Activated naive CD4-positive, alpha-beta T cell treated with anti-CD3 and anti-CD28 coated beads for 36 hours (primary cell): ENCODE measurements at regions not wholly inside any gene's neighbourhood (a gene's known extent, or its start where the extent isn't known, plus 50 kb on each side); places are given as distances from the start of the nearest gene placed in this dataset.
A peak's percentile ranks its signal among the peaks of the same experiment; 100 is the strongest.
"Not testable (repeated sequence)": the region's sequence is repeated elsewhere in the genome, so short reads cannot be mapped to it uniquely, and the experiment has no call there.

Experiments used
- CTCF ChIA-PET: fragments of 350-600 bp; sonication (Branson Sonifier 250); formaldehyde crosslinking; loops from one replicate; lab custom pipeline; 2021; ENCODE audit warnings: antibody characterized with exemption; lab: Charles Lee
- DNase-seq: peaks from one replicate; pipeline ENCODE4 v3.0.0-alpha.2; 2020
- H3K27ac Mint-ChIP-seq: one replicate; pipeline ENCODE4 v1.8.0; 2021; ENCODE audit warnings: mild to moderate bottlenecking, mixed read lengths
- H3K27me3 Mint-ChIP-seq: one replicate; pipeline ENCODE4 v1.8.0; 2021; ENCODE audit warnings: low read depth, mixed read lengths
- H3K36me3 Mint-ChIP-seq: one replicate; pipeline ENCODE4 v1.8.0; 2021; ENCODE audit warnings: low read depth, mixed read lengths
- H3K4me1 Mint-ChIP-seq: one replicate; pipeline ENCODE4 v1.8.0; 2021; ENCODE audit warnings: low read depth, mixed read lengths
- H3K4me3 Mint-ChIP-seq: one replicate; pipeline ENCODE4 v1.8.0; 2021; ENCODE audit warnings: mild to moderate bottlenecking, moderate library complexity, mixed read lengths
- H3K9me3 Mint-ChIP-seq: one replicate; pipeline ENCODE4 v1.8.0; 2021; ENCODE audit warnings: mixed read lengths
- intact Hi-C: fragments of 100-400 bp; cut with micrococcal nuclease; formaldehyde crosslinking; loops from one replicate; pipeline ENCODE4 v1.15.1; 2023

DNA sequence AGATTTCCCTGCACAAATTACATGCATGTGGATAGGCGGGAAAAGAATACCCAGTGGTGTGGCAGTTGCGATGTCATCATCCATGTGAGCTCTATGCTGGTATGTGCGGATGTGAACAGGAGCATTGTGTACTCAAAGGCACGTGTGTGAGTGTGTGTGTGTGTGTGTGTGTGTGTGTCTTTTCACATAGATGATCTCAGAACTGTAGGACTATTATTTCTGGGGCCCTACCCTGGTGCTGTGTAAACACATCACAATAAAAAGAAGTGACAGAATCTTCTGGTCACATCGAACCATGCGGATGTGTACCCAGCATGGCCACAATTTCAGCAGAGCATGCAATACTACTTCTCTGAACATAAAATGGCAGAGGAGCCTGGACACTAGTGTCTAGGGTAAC lies 624.8 kb downstream of the MID1IP1 start:
- Mint-ChIP-seq H3K36me3 (no peaks in the 10 kb centered on the region), H3K9me3 (peaks cover 4% of the 10 kb centered on the region), H3K4me3 (no peak overlapping the region), H3K4me1 (peaks cover 66% of the 10 kb centered on the region), H3K27me3 (no peaks in the 10 kb centered on the region), H3K27ac (peak overlapping the region; percentile 89)
- CTCF ChIA-PET, result no interaction called here
- no peak for DNase-seq
- intact Hi-C loops, result loop anchor here (5.0 kb wide), 5 partner anchors 34 to 609 kb away; no protein-coding TSS in a partner anchor

DNA sequence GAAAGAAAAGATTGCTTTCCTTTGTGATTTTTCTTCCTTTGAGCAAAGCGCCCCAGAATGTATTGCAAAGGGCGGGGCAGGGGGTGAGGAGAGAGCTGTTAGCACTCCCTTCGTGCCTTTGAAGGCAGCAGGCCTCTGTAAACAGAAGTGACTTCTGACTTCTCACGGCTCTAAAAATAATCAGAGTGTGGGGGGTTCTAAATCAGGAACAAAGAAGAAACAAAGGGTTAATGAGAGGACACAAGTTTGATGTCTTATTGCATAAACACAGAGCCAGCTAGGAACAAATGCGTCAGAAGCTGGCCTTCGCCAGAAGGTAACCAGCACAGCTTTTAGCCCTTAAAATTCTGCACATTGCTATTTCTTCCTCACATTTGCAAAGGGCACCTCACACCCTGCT lies 626.2 kb downstream of the MID1IP1 start:
- peak overlapping the region; percentile 88 for H3K27ac Mint-ChIP-seq
- CTCF ChIA-PET, result interaction anchor here (0.8 kb wide), 1 partner anchor 118 kb away, joined by 3 read pairs; no protein-coding TSS in a partner anchor
- H3K4me1 Mint-ChIP-seq, result peaks cover 71% of the 10 kb centered on the region
- peaks cover 2% of the 10 kb centered on the region for H3K9me3 Mint-ChIP-seq
- no peak overlapping the region for H3K4me3 Mint-ChIP-seq
- intact Hi-C loops, result loop anchor here (5.0 kb wide), 5 partner anchors 35 to 610 kb away; no protein-coding TSS in a partner anchor
- no peaks in the 10 kb centered on the region for H3K36me3 Mint-ChIP-seq
- no peaks in the 10 kb centered on the region for H3K27me3 Mint-ChIP-seq
- DNase-seq, result peak; percentile 25

DNA sequence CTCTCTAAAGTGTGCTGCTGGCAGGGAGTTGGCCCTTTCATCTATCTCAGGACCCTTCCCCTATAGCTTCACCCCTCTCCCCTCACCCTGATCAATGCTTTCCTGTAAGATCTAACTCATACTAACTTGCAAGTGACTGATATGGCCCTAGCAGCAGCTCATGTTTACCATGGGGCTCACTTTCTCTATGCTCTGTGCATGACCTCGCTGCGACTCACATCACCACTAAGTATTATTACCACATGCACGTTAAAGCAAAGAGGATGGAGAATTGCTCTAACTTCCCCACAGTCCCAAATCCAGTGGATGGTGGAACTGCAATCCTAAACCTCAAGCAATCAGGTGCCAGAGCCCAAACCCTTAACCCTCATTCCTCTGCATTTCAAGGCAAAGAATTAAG lies 626.6 kb downstream of the MID1IP1 start:
- Mint-ChIP-seq H3K9me3 (peaks cover 2% of the 10 kb centered on the region), H3K4me1 (peaks cover 67% of the 10 kb centered on the region), H3K27ac (peak overlapping the region; percentile 88), H3K27me3 (no peaks in the 10 kb centered on the region), H3K4me3 (no peak overlapping the region), H3K36me3 (no peaks in the 10 kb centered on the region)
- CTCF ChIA-PET, result interaction anchor here (0.8 kb wide), 1 partner anchor 118 kb away, joined by 3 read pairs; no protein-coding TSS in a partner anchor
- intact Hi-C loops, result loop anchor here (2.0 to 5.0 kb wide), 7 partner anchors 36 to 611 kb away; no protein-coding TSS in a partner anchor
- DNase-seq, result peak; percentile 71

DNA sequence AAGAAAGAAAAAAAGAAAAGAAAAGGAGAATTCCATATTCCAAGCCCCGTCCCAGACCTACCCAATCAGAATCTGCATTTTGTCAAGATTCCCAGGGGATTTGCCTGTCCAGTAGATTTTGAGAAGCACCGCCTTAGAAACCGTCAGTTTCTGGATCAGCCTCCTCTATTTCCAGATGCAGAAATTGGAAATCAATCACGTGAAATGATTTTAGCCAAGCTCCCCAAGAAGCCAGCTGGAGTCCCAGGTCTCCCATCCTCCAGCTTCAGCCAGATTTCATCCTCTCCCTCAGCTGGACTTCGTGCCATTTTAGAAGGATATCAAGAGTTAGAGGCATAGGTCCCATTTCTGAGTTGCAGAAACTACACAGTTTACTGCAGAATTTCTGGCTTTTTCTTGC lies 629.3 kb downstream of the MID1IP1 start:
- DNase-seq, result no peak
- H3K36me3 Mint-ChIP-seq, result no peaks in the 10 kb centered on the region
- no peak overlapping the region for H3K4me3 Mint-ChIP-seq
- H3K9me3 Mint-ChIP-seq, result peaks cover 4% of the 10 kb centered on the region
- H3K4me1 Mint-ChIP-seq, result peaks cover 59% of the 10 kb centered on the region
- intact Hi-C loops, result no loop called here
- CTCF ChIA-PET, result no interaction called here
- H3K27ac Mint-ChIP-seq, result no peak overlapping the region
- H3K27me3 Mint-ChIP-seq, result no peaks in the 10 kb centered on the region

DNA sequence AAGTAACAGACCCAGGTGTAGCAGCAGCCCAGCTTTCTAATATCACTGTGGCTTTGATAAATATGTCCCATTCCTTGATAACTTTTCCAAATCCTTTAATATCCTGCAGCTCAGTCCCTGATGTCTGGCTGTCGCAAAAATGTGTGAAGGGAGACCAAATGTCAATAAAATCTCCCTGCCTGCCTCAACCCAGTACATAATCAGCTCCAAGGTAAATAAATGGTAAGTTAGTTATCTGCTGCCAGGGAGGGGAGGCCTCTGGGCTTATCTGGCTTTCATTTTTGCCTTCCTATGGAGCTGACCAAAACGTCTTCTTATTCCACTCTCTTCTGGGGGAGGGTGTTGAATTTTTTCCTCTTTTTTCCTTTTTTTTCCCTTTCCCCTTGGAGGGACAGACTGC lies 630.6 kb downstream of the MID1IP1 start:
- no peaks in the 10 kb centered on the region for H3K27me3 Mint-ChIP-seq
- DNase-seq, result no peak
- no peaks in the 10 kb centered on the region for H3K36me3 Mint-ChIP-seq
- H3K4me1 Mint-ChIP-seq, result peaks cover 45% of the 10 kb centered on the region
- H3K27ac Mint-ChIP-seq, result no peak overlapping the region
- intact Hi-C loops, result no loop called here
- H3K4me3 Mint-ChIP-seq, result no peak overlapping the region
- CTCF ChIA-PET, result interaction anchor here (0.9 kb wide), 1 partner anchor 125 kb away, joined by 3 read pairs; no protein-coding TSS in a partner anchor
- peaks cover 4% of the 10 kb centered on the region for H3K9me3 Mint-ChIP-seq

DNA sequence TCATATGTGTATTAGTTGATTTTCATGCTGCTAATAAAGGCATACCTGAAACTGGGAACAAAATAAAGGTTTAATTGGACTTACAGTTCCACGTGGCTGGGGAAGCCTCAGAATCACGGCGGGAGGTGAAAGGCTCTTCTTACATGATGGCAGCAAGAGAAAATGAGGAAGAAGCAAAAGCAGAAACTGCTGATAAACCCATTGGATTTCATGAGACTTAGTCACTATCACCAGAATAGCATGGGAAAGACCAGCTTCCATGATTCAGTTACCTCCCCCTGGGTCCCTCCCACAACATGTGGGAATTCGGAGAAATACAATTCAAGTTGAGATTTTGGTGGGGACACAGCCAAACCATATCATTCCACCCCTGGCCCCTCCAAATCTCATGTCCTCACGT lies 633.4 kb downstream of the MID1IP1 start:
- H3K27ac Mint-ChIP-seq, DNase-seq, H3K36me3 Mint-ChIP-seq, intact Hi-C loops, CTCF ChIA-PET, H3K4me3 Mint-ChIP-seq, H3K27me3 Mint-ChIP-seq, H3K9me3 Mint-ChIP-seq: not testable (repeated sequence)
- peaks cover 22% of the 10 kb centered on the region for H3K4me1 Mint-ChIP-seq

DNA sequence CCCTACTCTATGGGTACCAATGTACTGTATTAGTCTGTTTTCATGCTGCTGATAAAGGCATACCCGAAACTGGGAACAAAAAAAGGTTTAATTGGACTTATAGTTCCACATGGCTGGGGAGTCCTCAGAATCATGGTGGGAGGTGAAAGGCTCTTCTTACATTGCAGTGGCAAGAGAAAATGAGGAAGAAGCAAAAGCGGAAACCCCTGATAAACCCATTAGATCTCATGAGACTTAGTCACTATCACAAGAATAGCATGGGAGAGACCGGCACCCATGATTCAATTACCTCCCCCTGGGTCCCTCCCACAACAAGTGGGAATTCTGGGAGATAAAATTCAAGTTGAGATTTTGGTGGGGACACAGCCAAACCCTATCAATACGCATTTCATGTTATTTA lies 635.3 kb downstream of the MID1IP1 start:
- H3K9me3 Mint-ChIP-seq, H3K27ac Mint-ChIP-seq, DNase-seq, H3K36me3 Mint-ChIP-seq, H3K27me3 Mint-ChIP-seq, H3K4me3 Mint-ChIP-seq, CTCF ChIA-PET, intact Hi-C loops: not testable (repeated sequence)
- peaks cover 35% of the 10 kb centered on the region for H3K4me1 Mint-ChIP-seq

DNA sequence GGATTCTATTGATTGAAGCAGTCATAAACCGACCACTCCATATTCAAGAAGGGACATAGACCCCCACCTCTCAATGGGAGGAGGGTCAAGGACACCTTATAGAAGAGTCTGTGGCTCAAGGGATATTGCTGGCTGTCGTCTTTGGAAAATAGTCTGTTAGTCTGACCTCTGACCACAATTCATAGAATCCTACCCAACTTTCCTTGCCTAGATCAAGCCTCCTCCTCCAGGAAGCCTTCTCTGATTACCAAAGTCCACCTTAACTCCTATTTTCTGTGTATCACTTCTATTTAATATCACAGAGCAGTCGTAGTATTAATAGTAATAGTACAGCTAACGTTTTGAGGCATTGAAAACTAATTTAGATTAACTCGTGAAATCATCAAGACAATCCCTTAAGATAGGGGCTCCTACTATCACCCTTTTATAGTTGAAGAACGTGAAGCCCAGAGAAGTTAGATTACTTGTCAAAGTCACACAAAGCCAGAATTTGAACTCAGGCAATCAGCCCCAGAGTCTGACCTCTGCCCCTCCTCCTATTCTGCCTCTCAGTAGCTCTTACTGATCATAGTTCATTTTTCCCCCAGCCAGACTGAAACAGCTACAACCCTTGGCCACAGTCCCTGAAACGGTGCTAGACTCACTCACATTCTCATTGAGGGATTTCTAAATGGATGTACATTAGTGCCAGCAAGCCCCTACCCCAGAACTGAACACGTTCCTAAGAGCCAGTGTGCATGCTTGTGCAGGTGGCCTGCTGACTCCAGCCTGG lies 636.6 kb downstream of the MID1IP1 start:
- intact Hi-C loops, result no loop called here
- Mint-ChIP-seq H3K36me3 (no peaks in the 10 kb centered on the region), H3K27me3 (no peaks in the 10 kb centered on the region), H3K27ac (no peak overlapping the region), H3K4me1 (peaks cover 38% of the 10 kb centered on the region), H3K9me3 (peaks cover 6% of the 10 kb centered on the region), H3K4me3 (no peak overlapping the region)
- CTCF ChIA-PET, result no interaction called here
- DNase-seq, result no peak

DNA sequence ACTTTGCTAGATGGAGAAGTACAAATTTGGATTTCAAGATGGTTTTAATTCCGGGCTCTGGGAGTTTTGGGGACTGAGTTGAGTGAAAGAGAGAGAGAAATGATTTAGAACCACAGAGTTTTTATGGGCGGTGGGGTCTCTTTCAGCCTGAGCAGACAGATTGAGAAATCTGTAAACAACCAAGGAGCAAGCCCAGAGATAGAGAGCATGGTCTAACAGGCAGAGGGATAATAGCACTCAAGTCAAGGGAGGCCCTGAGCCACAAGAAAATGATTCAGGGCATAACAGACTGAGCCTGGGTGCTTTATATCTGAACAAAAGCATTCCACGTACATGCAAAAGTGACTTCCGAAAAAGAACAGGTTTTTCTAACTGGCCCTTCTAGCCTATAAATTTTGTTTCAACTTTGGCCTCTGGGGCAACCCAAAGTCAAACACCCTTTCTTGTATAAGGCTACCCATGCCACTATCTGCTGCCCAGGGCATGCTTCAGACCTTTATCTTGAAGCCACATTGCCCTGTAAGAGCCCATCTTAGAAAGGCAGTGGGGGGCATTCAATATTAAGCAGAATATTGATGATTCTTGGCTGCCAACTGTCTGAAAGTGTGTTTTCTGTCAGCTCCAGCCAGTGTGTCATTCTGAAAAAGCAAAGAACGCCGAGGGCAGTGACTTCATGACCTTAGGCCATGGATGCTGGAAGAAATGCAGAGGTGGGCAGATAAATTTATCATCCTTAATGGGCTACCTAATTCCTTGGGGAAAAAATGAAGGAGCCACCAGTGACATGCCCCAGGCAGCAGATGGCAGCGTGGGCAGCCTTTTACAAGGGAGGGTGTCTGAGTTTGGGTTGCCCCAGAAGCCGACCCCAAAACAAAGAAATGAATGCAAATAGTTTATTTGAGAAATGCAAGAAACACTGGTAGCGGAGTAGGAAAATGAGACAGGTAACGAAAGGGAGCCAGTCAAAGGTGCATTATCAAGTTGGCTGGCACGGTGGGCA lies 637.6 kb downstream of the MID1IP1 start:
- CTCF ChIA-PET, result no interaction called here
- H3K4me1 Mint-ChIP-seq, result peaks cover 34% of the 10 kb centered on the region
- no peak overlapping the region for H3K4me3 Mint-ChIP-seq
- peak overlapping the region; percentile 16 for H3K27ac Mint-ChIP-seq
- DNase-seq, result no peak
- intact Hi-C loops, result no loop called here
- H3K36me3 Mint-ChIP-seq, result no peaks in the 10 kb centered on the region
- H3K9me3 Mint-ChIP-seq, result peaks cover 2% of the 10 kb centered on the region
- H3K27me3 Mint-ChIP-seq, result no peaks in the 10 kb centered on the region

DNA sequence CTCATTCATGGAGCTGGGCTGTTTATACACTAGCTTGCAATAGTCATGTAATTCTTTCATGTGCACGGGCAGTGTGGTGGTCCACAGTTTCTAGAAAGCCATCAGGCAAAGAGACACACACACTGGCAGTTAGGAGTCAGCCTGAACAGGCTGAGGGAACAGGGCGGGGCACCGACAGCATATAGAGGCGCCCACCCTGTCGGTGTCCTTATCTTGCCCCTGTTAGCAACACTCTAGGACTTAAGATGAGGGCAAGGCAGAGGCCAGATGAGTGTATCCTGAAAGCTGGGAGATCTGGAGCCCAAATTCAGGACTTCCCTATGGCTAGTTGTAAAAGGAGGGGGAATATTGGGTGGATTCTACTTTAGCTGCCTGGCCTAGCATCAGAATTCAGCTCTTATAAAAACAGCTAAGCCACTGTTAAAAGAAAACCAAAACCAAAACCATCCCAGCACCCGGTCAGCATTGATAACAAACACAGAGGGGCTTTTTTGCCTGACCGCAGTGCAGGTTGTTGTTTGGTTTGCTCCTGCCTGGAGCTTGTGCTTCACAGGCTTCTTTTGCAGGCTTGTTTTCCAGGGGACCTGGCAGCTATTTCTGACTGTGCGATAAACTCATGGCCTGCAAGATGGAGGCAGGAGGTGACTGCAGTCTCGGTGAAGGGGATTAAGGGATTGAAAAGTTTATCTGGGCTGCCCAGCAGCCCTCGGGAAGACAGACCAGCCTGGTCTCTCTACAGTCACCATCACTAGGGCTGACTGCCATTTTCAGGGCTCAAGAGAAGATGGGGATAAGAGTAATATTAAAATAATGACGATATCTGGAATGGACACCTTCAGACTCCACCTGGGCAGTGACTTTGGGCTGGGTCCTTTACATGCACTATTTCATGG lies 638.9 kb downstream of the MID1IP1 start:
- Mint-ChIP-seq H3K36me3 (no peaks in the 10 kb centered on the region), H3K27me3 (no peaks in the 10 kb centered on the region), H3K4me3 (peak overlapping the region; percentile 42), H3K4me1 (peaks cover 29% of the 10 kb centered on the region), H3K9me3 (peaks cover 1% of the 10 kb centered on the region), H3K27ac (peak overlapping the region; percentile 86)
- CTCF ChIA-PET, result interaction anchor here (0.6 to 1.2 kb wide), 4 partner anchors 9 to 245 kb away, joined by 3 to 4 read pairs (median 3); no protein-coding TSS in a partner anchor
- intact Hi-C loops, result loop anchor here (1.0 to 10.0 kb wide), 5 partner anchors 15 to 335 kb away; no protein-coding TSS in a partner anchor
- peak; percentile 44 for DNase-seq

DNA sequence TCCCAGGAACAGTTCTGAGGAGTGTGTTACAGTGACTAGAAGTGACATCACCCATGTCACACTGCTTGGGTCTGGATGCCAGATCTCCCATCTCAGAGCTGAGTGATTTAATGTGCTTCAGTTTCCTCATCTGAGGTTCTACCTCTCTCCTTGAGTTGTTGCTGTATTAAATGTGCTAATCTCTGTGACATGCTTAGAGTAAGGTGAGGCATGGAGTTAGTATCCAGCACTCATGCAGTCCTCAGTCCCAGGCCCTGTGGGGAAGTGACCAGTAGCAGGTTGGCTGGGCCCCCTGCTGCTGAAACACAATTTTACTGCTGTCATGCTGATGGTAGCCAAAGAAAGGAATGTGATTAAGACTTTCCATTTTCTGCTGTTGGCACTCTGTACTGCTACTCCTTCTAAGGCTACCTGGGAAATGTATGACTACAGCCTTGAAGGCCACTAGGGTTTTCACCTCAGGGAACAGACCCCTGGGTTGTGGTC lies 639.6 kb downstream of the MID1IP1 start:
- Mint-ChIP-seq H3K36me3 (no peaks in the 10 kb centered on the region), H3K27ac (peak overlapping the region; percentile 86), H3K4me3 (no peak overlapping the region), H3K4me1 (peaks cover 33% of the 10 kb centered on the region), H3K9me3 (peaks cover 1% of the 10 kb centered on the region), H3K27me3 (no peaks in the 10 kb centered on the region)
- CTCF ChIA-PET, result interaction anchor here (1.2 kb wide), 1 partner anchor 108 kb away, joined by 3 read pairs; no protein-coding TSS in a partner anchor
- intact Hi-C loops, result loop anchor here (1.0 to 10.0 kb wide), 6 partner anchors 16 to 334 kb away; no protein-coding TSS in a partner anchor
- DNase-seq, result peak; percentile 49
